Dendritic cell treated with granulocyte-macrophage colony-stimulating factor and Interleukin-4, amounts not matched to agents 40 ng/mL and 50 ng/mL, for 4 days (primary cell): ENCODE measurements at regions not wholly inside any gene's neighbourhood (a gene's known extent, or its start where the extent isn't known, plus 50 kb on each side); places are given as distances from the start of the nearest gene placed in this dataset.
A peak's percentile ranks its signal among the peaks of the same experiment; 100 is the strongest.
"Not testable (repeated sequence)": the region's sequence is repeated elsewhere in the genome, so short reads cannot be mapped to it uniquely, and the experiment has no call there.

ENCODE experiments used
- H3K27ac Mint-ChIP-seq: one replicate; pipeline ENCODE4 v1.8.0; 2022; ENCODE audit warnings: mild to moderate bottlenecking, mixed read lengths
- H3K27me3 Mint-ChIP-seq: one replicate; pipeline ENCODE4 v1.8.0; 2022; ENCODE audit warnings: mild to moderate bottlenecking, mixed read lengths
- H3K36me3 Mint-ChIP-seq: one replicate; pipeline ENCODE4 v1.8.0; 2022; ENCODE audit warnings: low read depth, mixed read lengths
- H3K4me1 Mint-ChIP-seq: one replicate; pipeline ENCODE4 v1.8.0; 2022; ENCODE audit warnings: low read depth, mixed read lengths
- H3K4me3 Mint-ChIP-seq: one replicate; pipeline ENCODE4 v1.8.0; 2022; ENCODE audit warnings: mild to moderate bottlenecking, moderate library complexity, mixed read lengths
- H3K9me3 Mint-ChIP-seq: one replicate; pipeline ENCODE4 v1.8.0; 2022; ENCODE audit warnings: mixed read lengths
- intact Hi-C: fragments of 100-400 bp; cut with micrococcal nuclease; formaldehyde crosslinking; loops from one replicate; pipeline ENCODE4 v1.15.0; 2022

- Mint-ChIP-seq H3K27ac (peak overlapping the region; percentile 53), H3K27me3 (no peaks in the 10 kb centered on the region), H3K4me3 (no peak overlapping the region), H3K9me3 (no peaks in the 10 kb centered on the region), H3K4me1 (peaks cover 26% of the 10 kb centered on the region), H3K36me3 (no peaks in the 10 kb centered on the region)
- intact Hi-C loops, result no loop called here
Observed at GRCh38 chr5:42878041-42878440, 66.3 kb upstream of the SELENOP start.

GRCh38 chr5:42877431-42877830 lies 65.7 kb upstream of the SELENOP start:
- Mint-ChIP-seq H3K27ac (peak overlapping the region; percentile 53), H3K27me3 (no peaks in the 10 kb centered on the region), H3K9me3 (no peaks in the 10 kb centered on the region), H3K36me3 (no peaks in the 10 kb centered on the region), H3K4me3 (no peak overlapping the region), H3K4me1 (peaks cover 21% of the 10 kb centered on the region)
- intact Hi-C loops, result no loop called here

GRCh38 chr5:42876375-42876844 lies 64.7 kb upstream of the SELENOP start:
- no peaks in the 10 kb centered on the region for H3K9me3 Mint-ChIP-seq
- intact Hi-C loops, result no loop called here
- no peaks in the 10 kb centered on the region for H3K27me3 Mint-ChIP-seq
- H3K27ac Mint-ChIP-seq, result peak overlapping the region; percentile 70
- H3K36me3 Mint-ChIP-seq, result no peaks in the 10 kb centered on the region
- H3K4me3 Mint-ChIP-seq, result no peak overlapping the region
- peaks cover 17% of the 10 kb centered on the region for H3K4me1 Mint-ChIP-seq

GRCh38 chr5:42875785-42876374 lies 64.2 kb upstream of the SELENOP start:
- no peaks in the 10 kb centered on the region for H3K9me3 Mint-ChIP-seq
- intact Hi-C loops, result no loop called here
- no peaks in the 10 kb centered on the region for H3K36me3 Mint-ChIP-seq
- H3K4me3 Mint-ChIP-seq, result no peak overlapping the region
- H3K27me3 Mint-ChIP-seq, result no peaks in the 10 kb centered on the region
- peak overlapping the region; percentile 70 for H3K27ac Mint-ChIP-seq
- H3K4me1 Mint-ChIP-seq, result peaks cover 17% of the 10 kb centered on the region

GRCh38 chr5:42875211-42875610 lies 63.5 kb upstream of the SELENOP start:
- Mint-ChIP-seq H3K4me3 (no peak overlapping the region), H3K27me3 (no peaks in the 10 kb centered on the region), H3K4me1 (peaks cover 17% of the 10 kb centered on the region), H3K27ac (peak overlapping the region; percentile 70), H3K9me3 (no peaks in the 10 kb centered on the region), H3K36me3 (no peaks in the 10 kb centered on the region)
- intact Hi-C loops, result no loop called here

GRCh38 chr5:42874621-42875198 lies 63.0 kb upstream of the SELENOP start:
- no peaks in the 10 kb centered on the region for H3K9me3 Mint-ChIP-seq
- no peaks in the 10 kb centered on the region for H3K36me3 Mint-ChIP-seq
- peaks cover 17% of the 10 kb centered on the region for H3K4me1 Mint-ChIP-seq
- no peak overlapping the region for H3K4me3 Mint-ChIP-seq
- intact Hi-C loops, result no loop called here
- H3K27ac Mint-ChIP-seq, result no peak overlapping the region
- H3K27me3 Mint-ChIP-seq, result no peaks in the 10 kb centered on the region

GRCh38 chr5:42872865-42873264 lies 61.2 kb upstream of the SELENOP start:
- Mint-ChIP-seq H3K4me3 (no peak overlapping the region), H3K27ac (no peak overlapping the region), H3K9me3 (no peaks in the 10 kb centered on the region), H3K27me3 (no peaks in the 10 kb centered on the region), H3K4me1 (peaks cover 17% of the 10 kb centered on the region), H3K36me3 (no peaks in the 10 kb centered on the region)
- intact Hi-C loops, result no loop called here

GRCh38 chr5:42870882-42871418 lies 59.3 kb upstream of the SELENOP start:
- intact Hi-C loops, result no loop called here
- Mint-ChIP-seq H3K36me3 (no peaks in the 10 kb centered on the region), H3K4me3 (no peak overlapping the region), H3K27me3 (no peaks in the 10 kb centered on the region), H3K9me3 (peaks cover 6% of the 10 kb centered on the region), H3K27ac (no peak overlapping the region), H3K4me1 (peaks cover 6% of the 10 kb centered on the region)

- H3K4me1 Mint-ChIP-seq, intact Hi-C loops, H3K36me3 Mint-ChIP-seq, H3K27me3 Mint-ChIP-seq, H3K27ac Mint-ChIP-seq, H3K4me3 Mint-ChIP-seq: not testable (repeated sequence)
- H3K9me3 Mint-ChIP-seq, result peaks cover 29% of the 10 kb centered on the region
Observed at GRCh38 chr5:42868417-42868816, 56.7 kb upstream of the SELENOP start.

GRCh38 chr5:42864749-42865148 lies 53.1 kb upstream of the SELENOP start:
- H3K36me3 Mint-ChIP-seq, H3K27ac Mint-ChIP-seq, H3K27me3 Mint-ChIP-seq, H3K4me3 Mint-ChIP-seq, intact Hi-C loops, H3K4me1 Mint-ChIP-seq: not testable (repeated sequence)
- peaks cover 39% of the 10 kb centered on the region for H3K9me3 Mint-ChIP-seq
